MCF 10A (cell line): ENCODE measurements at regions not wholly inside any gene's neighbourhood (a gene's known extent, or its start where the extent isn't known, plus 50 kb on each side); places are given as distances from the start of the nearest gene placed in this dataset.

ENCODE experiments used
- BruUV-seq: library from RNA; stranded (reverse); fragments of 400-500 nt; replicated peaks from 2 replicates; lab custom pipeline; 2021; lab: Mats Ljungman, UMichigan
- CTCF ChIA-PET: fragments of 300-600 bp; sonication (Branson Sonifier 250); formaldehyde crosslinking; extraction: SDS; loops from one replicate; lab custom pipeline; 2021; ENCODE audit warnings: antibody characterized with exemption, inconsistent platforms; lab: Yijun Ruan, JAX
- POLR2A ChIA-PET: fragments of 300-600, 350-650 bp; sonication (Branson Sonifier 250); formaldehyde crosslinking; extraction: SDS; loops from one replicate; lab custom pipeline; 2020; ENCODE audit warnings: antibody characterized with exemption, inconsistent platforms; lab: Yijun Ruan, JAX
- DNase-seq: peaks from one replicate; pipeline ENCODE4 v3.0.0-alpha.2; 2018; ENCODE audit not compliant: unreplicated experiment
- H3K27ac Mint-ChIP-seq: one replicate; pipeline ENCODE4 v1.8.0; 2022; ENCODE audit warnings: mild to moderate bottlenecking, low read depth, mixed read lengths; ENCODE audit not compliant: unreplicated experiment
- H3K27me3 Mint-ChIP-seq: one replicate; pipeline ENCODE4 v1.8.0; 2022; ENCODE audit warnings: mixed read lengths; ENCODE audit not compliant: insufficient read depth, unreplicated experiment
- H3K36me3 Mint-ChIP-seq: one replicate; pipeline ENCODE4 v1.8.0; 2022; ENCODE audit warnings: mild to moderate bottlenecking, moderate library complexity, mixed read lengths; ENCODE audit not compliant: insufficient read depth, unreplicated experiment
- H3K4me1 Mint-ChIP-seq: one replicate; pipeline ENCODE4 v1.8.0; 2022; ENCODE audit warnings: mixed read lengths; ENCODE audit not compliant: insufficient read depth, unreplicated experiment
- H3K4me3 Mint-ChIP-seq: one replicate; pipeline ENCODE4 v1.8.0; 2022; ENCODE audit warnings: mild to moderate bottlenecking, moderate library complexity, mixed read lengths; ENCODE audit not compliant: unreplicated experiment
- H3K9me3 Mint-ChIP-seq: one replicate; pipeline ENCODE4 v1.8.0; 2022; ENCODE audit warnings: mixed read lengths; ENCODE audit not compliant: unreplicated experiment
- CTCF ChIP-seq: fragments of 200-600 bp; IDR thresholded peaks from one replicate; pipeline ENCODE4 v1.8.0; 2022; ENCODE audit warnings: antibody characterized with exemption, mild to moderate bottlenecking; ENCODE audit not compliant: unreplicated experiment
- intact Hi-C: fragments of 100-400 bp; cut with micrococcal nuclease; formaldehyde crosslinking; loops from 2 replicates; pipeline ENCODE4 v1.14.1; 2022

GRCh38 chrX:66544181-66544580, 94.7 kb downstream of the EDA2R start:
- ChIA-PET POLR2A (no interaction called here), CTCF (no interaction called here)
- TF ChIP-seq CTCF, result no peak
- Mint-ChIP-seq H3K4me1 (no peaks in the 10 kb centered on the region), H3K27ac (no peak overlapping the region), H3K4me3 (no peak overlapping the region), H3K9me3 (peaks cover 18% of the 10 kb centered on the region), H3K27me3 (no peaks in the 10 kb centered on the region), H3K36me3 (no peaks in the 10 kb centered on the region)
- intact Hi-C loops, result no loop called here
- BruUV-seq, result no TSS peak
- peak; percentile 58 for DNase-seq

DNA sequence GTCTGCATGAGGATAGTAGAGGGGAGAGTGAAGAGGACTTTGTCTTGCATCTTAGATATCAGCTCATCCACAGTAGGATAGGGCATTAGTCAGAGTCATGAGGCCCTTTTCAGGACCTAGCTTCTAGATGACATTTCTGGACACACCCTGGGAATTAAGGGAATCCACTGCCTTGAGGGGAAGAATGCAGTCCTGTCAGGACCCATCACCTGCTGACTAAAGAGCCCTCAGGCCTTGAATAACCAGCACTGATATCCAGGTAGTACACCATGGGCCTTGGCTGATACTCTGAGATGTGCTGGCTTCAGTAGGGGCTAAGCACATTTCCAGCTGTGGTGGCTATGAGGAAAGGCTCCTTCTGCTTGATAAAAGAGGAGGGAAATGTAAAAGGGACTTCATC, 134.4 kb downstream of the EDA2R start:
- TF ChIP-seq CTCF, result no peak
- intact Hi-C loops, result no loop called here
- CTCF ChIA-PET, result no interaction called here
- H3K27me3 Mint-ChIP-seq, result no peaks in the 10 kb centered on the region
- H3K4me3 Mint-ChIP-seq, result no peak overlapping the region
- H3K36me3 Mint-ChIP-seq, result no peaks in the 10 kb centered on the region
- no peaks in the 10 kb centered on the region for H3K4me1 Mint-ChIP-seq
- POLR2A ChIA-PET, result no interaction called here
- peak; percentile 1 for DNase-seq
- H3K27ac Mint-ChIP-seq, result no peak overlapping the region
- peaks cover 27% of the 10 kb centered on the region for H3K9me3 Mint-ChIP-seq
- no TSS peak for BruUV-seq

DNA sequence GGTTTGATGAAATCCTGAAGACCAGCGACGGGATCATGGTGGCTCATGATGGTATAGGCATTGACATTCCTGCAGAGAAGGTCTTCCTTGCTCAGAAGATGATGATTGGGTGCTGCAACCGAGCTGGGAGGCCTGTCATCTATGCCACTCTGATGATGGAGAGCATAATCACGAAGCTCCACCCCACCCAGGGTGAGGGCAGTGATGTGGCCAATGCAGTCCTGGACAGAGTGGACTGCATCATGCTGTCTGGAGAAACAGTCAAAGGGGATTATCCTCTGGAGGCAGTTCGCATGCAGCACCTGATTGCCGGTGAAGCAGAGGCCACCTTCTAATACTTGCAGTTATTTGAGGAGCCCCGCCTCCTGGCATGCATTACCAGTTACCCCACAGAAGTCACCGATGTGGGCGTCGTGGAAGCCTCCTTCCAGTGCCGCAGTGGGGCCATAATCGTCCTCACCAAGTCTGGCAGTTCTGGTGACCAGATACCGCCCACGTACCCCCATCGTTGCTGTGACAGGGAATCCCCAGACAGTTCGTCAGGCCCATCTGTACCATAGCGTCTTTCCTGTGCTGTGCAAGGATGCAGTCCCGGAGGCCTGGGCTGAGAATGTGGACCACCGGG, 140.1 kb downstream of the EDA2R start:
- BruUV-seq, result no TSS peak
- no peak for TF ChIP-seq CTCF
- Mint-ChIP-seq H3K27me3 (no peaks in the 10 kb centered on the region), H3K9me3 (peaks cover 16% of the 10 kb centered on the region), H3K4me3 (no peak overlapping the region), H3K36me3 (no peaks in the 10 kb centered on the region), H3K4me1 (no peaks in the 10 kb centered on the region), H3K27ac (no peak overlapping the region)
- intact Hi-C loops, result no loop called here
- POLR2A ChIA-PET, result no interaction called here
- CTCF ChIA-PET, result no interaction called here
- DNase-seq, result no peak

GRCh38 chrX:66489339-66489738, 149.5 kb downstream of the EDA2R start:
- POLR2A ChIA-PET, result no interaction called here
- peak; percentile 0 for DNase-seq
- H3K9me3 Mint-ChIP-seq, result peaks cover 27% of the 10 kb centered on the region
- no peaks in the 10 kb centered on the region for H3K27me3 Mint-ChIP-seq
- BruUV-seq, result no TSS peak
- CTCF ChIA-PET, result no interaction called here
- H3K4me3 Mint-ChIP-seq, result no peak overlapping the region
- TF ChIP-seq CTCF, result no peak
- no peak overlapping the region for H3K27ac Mint-ChIP-seq
- intact Hi-C loops, result no loop called here
- H3K4me1 Mint-ChIP-seq, result no peaks in the 10 kb centered on the region
- H3K36me3 Mint-ChIP-seq, result no peaks in the 10 kb centered on the region
